IPS-15b (cell line): ENCODE measurements at regions not wholly inside any gene's neighbourhood (a gene's known extent, or its start where the extent isn't known, plus 50 kb on each side); places are given as distances from the start of the nearest gene placed in this dataset.

Experiments used
- H3K27me3 ChIP-seq: one replicate; pipeline ENCODE4 v1.6.1; 2013; ENCODE audit warnings: low read length; ENCODE audit not compliant: control insufficient read depth, insufficient read depth
- H3K36me3 ChIP-seq: one replicate; pipeline ENCODE4 v1.6.1; 2013; ENCODE audit warnings: low read length; ENCODE audit not compliant: control insufficient read depth, insufficient read depth
- H3K4me1 ChIP-seq: one replicate; pipeline ENCODE4 v1.6.1; 2013; ENCODE audit warnings: mild to moderate bottlenecking, low read length; ENCODE audit not compliant: control insufficient read depth, insufficient read depth
- H3K4me3 ChIP-seq: one replicate; pipeline ENCODE4 v1.5.1; 2013; ENCODE audit warnings: low read depth, low read length
- H3K9ac ChIP-seq: one replicate; pipeline ENCODE4 v1.6.1; 2013; ENCODE audit warnings: low read depth, mild to moderate bottlenecking, low read length
- H3K9me3 ChIP-seq: one replicate; pipeline ENCODE4 v1.6.1; 2013; ENCODE audit warnings: mild to moderate bottlenecking, low read length; ENCODE audit not compliant: control insufficient read depth, insufficient read depth

- no peak overlapping the region for H3K4me3 ChIP-seq
- H3K9ac ChIP-seq = no peak overlapping the region
- no peaks in the 10 kb centered on the region for H3K27me3 ChIP-seq
- H3K9me3 ChIP-seq = no peaks in the 10 kb centered on the region
- H3K4me1 ChIP-seq = peaks cover 17% of the 10 kb centered on the region
- H3K36me3 ChIP-seq = no peaks in the 10 kb centered on the region
These were observed 1097.8 kb downstream of the PCDH17 start for GRCh38 chr13:58729361-58729760.

GRCh38 chr13:58744686-58745085, 1113.1 kb downstream of the PCDH17 start:
- H3K4me3 ChIP-seq = no peak overlapping the region
- no peaks in the 10 kb centered on the region for H3K36me3 ChIP-seq
- H3K27me3 ChIP-seq = no peaks in the 10 kb centered on the region
- no peaks in the 10 kb centered on the region for H3K4me1 ChIP-seq
- no peak overlapping the region for H3K9ac ChIP-seq
- no peaks in the 10 kb centered on the region for H3K9me3 ChIP-seq

- no peak overlapping the region for H3K9ac ChIP-seq
- H3K27me3 ChIP-seq = no peaks in the 10 kb centered on the region
- H3K4me3 ChIP-seq = no peak overlapping the region
- no peaks in the 10 kb centered on the region for H3K36me3 ChIP-seq
- no peaks in the 10 kb centered on the region for H3K4me1 ChIP-seq
- no peaks in the 10 kb centered on the region for H3K9me3 ChIP-seq
These were observed 1136.0 kb downstream of the PCDH17 start for GRCh38 chr13:58767566-58767965.

- Histone ChIP-seq H3K9ac (no peak overlapping the region), H3K4me1 (no peaks in the 10 kb centered on the region), H3K9me3 (no peaks in the 10 kb centered on the region), H3K36me3 (no peaks in the 10 kb centered on the region), H3K27me3 (no peaks in the 10 kb centered on the region), H3K4me3 (no peak overlapping the region)
These were observed 1141.8 kb downstream of the PCDH17 start for GRCh38 chr13:58773280-58773859.

GRCh38 chr13:58782736-58783135, 1151.2 kb downstream of the PCDH17 start:
- Histone ChIP-seq H3K4me3 (no peak overlapping the region), H3K27me3 (no peaks in the 10 kb centered on the region), H3K9me3 (no peaks in the 10 kb centered on the region), H3K9ac (no peak overlapping the region), H3K36me3 (no peaks in the 10 kb centered on the region), H3K4me1 (no peaks in the 10 kb centered on the region)

GRCh38 chr13:58792854-58793253, 1161.3 kb downstream of the PCDH17 start:
- Histone ChIP-seq H3K36me3 (no peaks in the 10 kb centered on the region), H3K9me3 (no peaks in the 10 kb centered on the region), H3K27me3 (no peaks in the 10 kb centered on the region), H3K4me1 (peaks cover 4% of the 10 kb centered on the region), H3K9ac (no peak overlapping the region), H3K4me3 (no peak overlapping the region)

- H3K4me3 ChIP-seq = no peak overlapping the region
- no peak overlapping the region for H3K9ac ChIP-seq
- H3K36me3 ChIP-seq = no peaks in the 10 kb centered on the region
- H3K4me1 ChIP-seq = no peaks in the 10 kb centered on the region
- H3K27me3 ChIP-seq = no peaks in the 10 kb centered on the region
- no peaks in the 10 kb centered on the region for H3K9me3 ChIP-seq
These were observed 1164.2 kb downstream of the PCDH17 start for GRCh38 chr13:58795715-58796114.

GRCh38 chr13:58804832-58805231, 1173.3 kb downstream of the PCDH17 start:
- Histone ChIP-seq H3K9me3 (no peaks in the 10 kb centered on the region), H3K4me3 (no peak overlapping the region), H3K36me3 (no peaks in the 10 kb centered on the region), H3K9ac (no peak overlapping the region), H3K27me3 (no peaks in the 10 kb centered on the region), H3K4me1 (no peaks in the 10 kb centered on the region)

- Histone ChIP-seq H3K4me3 (no peak overlapping the region), H3K9me3 (no peaks in the 10 kb centered on the region), H3K27me3 (no peaks in the 10 kb centered on the region), H3K4me1 (no peaks in the 10 kb centered on the region), H3K36me3 (no peaks in the 10 kb centered on the region), H3K9ac (no peak overlapping the region)
These were observed 1174.9 kb downstream of the PCDH17 start for GRCh38 chr13:58806401-58806800.

GRCh38 chr13:58823701-58824100, 1192.2 kb downstream of the PCDH17 start:
- Histone ChIP-seq H3K4me1 (no peaks in the 10 kb centered on the region), H3K36me3 (no peaks in the 10 kb centered on the region), H3K4me3 (no peak overlapping the region), H3K9me3 (no peaks in the 10 kb centered on the region), H3K27me3 (no peaks in the 10 kb centered on the region), H3K9ac (no peak overlapping the region)

- peaks cover 4% of the 10 kb centered on the region for H3K9me3 ChIP-seq
- no peak overlapping the region for H3K9ac ChIP-seq
- no peaks in the 10 kb centered on the region for H3K4me1 ChIP-seq
- no peaks in the 10 kb centered on the region for H3K36me3 ChIP-seq
- no peak overlapping the region for H3K4me3 ChIP-seq
- no peaks in the 10 kb centered on the region for H3K27me3 ChIP-seq
These were observed 1196.4 kb downstream of the PCDH17 start for GRCh38 chr13:58827904-58828303.

- Histone ChIP-seq H3K27me3 (no peaks in the 10 kb centered on the region), H3K9me3 (peaks cover 4% of the 10 kb centered on the region), H3K4me3 (no peak overlapping the region), H3K9ac (no peak overlapping the region), H3K4me1 (no peaks in the 10 kb centered on the region), H3K36me3 (no peaks in the 10 kb centered on the region)
These were observed 1199.3 kb downstream of the PCDH17 start for GRCh38 chr13:58830841-58831240.
